HepG2 (cell line): ENCODE measurements at regions not wholly inside any gene's neighbourhood (a gene's known extent, or its start where the extent isn't known, plus 50 kb on each side); places are given as distances from the start of the nearest gene placed in this dataset.

Experiments
- ATAC-seq: fragments of 200-7000 bp; cut with Tn5 transposase; 3 replicates; pipeline ENCODE4 v1.9.1; 2020; ENCODE audit warnings: mild to moderate bottlenecking, moderate library complexity
- BruUV-seq: library from RNA; stranded (reverse); fragments of 400-500 nt; replicated peaks from 2 replicates; lab custom pipeline; 2021; lab: Mats Ljungman, UMichigan
- CTCF ChIA-PET: fragments of 300-600 bp; formaldehyde crosslinking; extraction: SDS; loops from one replicate; lab custom pipeline; 2021; ENCODE audit warnings: low total read pairs, inconsistent platforms, low intra/inter-chr PET ratio; lab: Yijun Ruan, JAX
- POLR2A ChIA-PET: fragments of 350-600 bp; sonication (Branson Sonifier 250); formaldehyde crosslinking; loops from one replicate; lab custom pipeline; 2020; ENCODE audit warnings: antibody characterized with exemption, inconsistent platforms; lab: Yijun Ruan, JAX
- DNase-seq: peaks from one replicate; pipeline ENCODE4 v3.0.0-alpha.2; 2015; ENCODE audit warnings: low spot score
- FAIRE-seq: peaks from 3 replicates; lab custom pipeline; 2011; peaks lifted over from hg19 to GRCh38; lab: Jason Lieb, UNC
- H2AFZ ChIP-seq: one replicate; pipeline ENCODE4 v1.6.1; 2011; ENCODE audit warnings: low read length, inconsistent platforms
- H3K27ac ChIP-seq: fragments of 300-600 bp; 3 replicates; pipeline ENCODE4 v1.8.0; 2011; ENCODE audit warnings: mixed run types, mild to moderate bottlenecking, mixed read lengths, low read length, inconsistent platforms; ENCODE audit not compliant: insufficient read depth; ENCODE audit errors: extremely low read length
- H3K27me3 ChIP-seq, 2 experiments: fragments of 200-600 bp in 1 of 2; 2 replicates in 1 of 2; 3 replicates in 1 of 2; pipeline versions ENCODE4 v1.6.0 to v1.8.0; 2011; ENCODE audit warnings: low read length in 2 of 2, mild to moderate bottlenecking in 2 of 2, moderate library complexity in 2 of 2, inconsistent platforms in 1 of 2; ENCODE audit not compliant: insufficient read depth in 2 of 2, control insufficient read depth in 1 of 2
- H3K36me3 ChIP-seq, 2 experiments: fragments of 200-600 bp in 1 of 2; replicated peaks in 1 of 2; 2 replicates in 1 of 2; 3 replicates in 1 of 2; pipeline versions ENCODE4 v1.5.1 to v1.8.0; 2011; ENCODE audit warnings: low read length in 2 of 2, inconsistent platforms in 1 of 2; ENCODE audit not compliant: insufficient read depth in 2 of 2, control insufficient read depth in 1 of 2
- H3K4me1 ChIP-seq: 2 replicates; pipeline ENCODE4 v1.5.1; 2012; ENCODE audit warnings: low read length, inconsistent platforms; ENCODE audit not compliant: insufficient read depth
- H3K4me2 ChIP-seq: 2 replicates; pipeline ENCODE4 v1.6.0; 2011; ENCODE audit warnings: low read depth, low read length, inconsistent platforms
- H3K4me3 ChIP-seq, 3 experiments: fragments of 200-600 bp in 1 of 3; sonication (generic), shearing (Covaris generic) in 1 of 3; replicated peaks in 1 of 3; 2 replicates each; pipeline ENCODE4 v1.5.1; 2011 to 2016; ENCODE audit warnings: low read length in 3 of 3, inconsistent platforms in 2 of 3, low read depth in 2 of 3, mild to moderate bottlenecking in 2 of 3, control low read depth in 1 of 3, mixed read lengths in 1 of 3; ENCODE audit not compliant: insufficient read depth in 1 of 3
- H3K79me2 ChIP-seq: one replicate; pipeline ENCODE4 v1.6.1; 2011; ENCODE audit warnings: low read length, inconsistent platforms; ENCODE audit not compliant: insufficient read depth
- H3K9ac ChIP-seq: 2 replicates; pipeline ENCODE4 v1.6.0; 2011; ENCODE audit warnings: mild to moderate bottlenecking, low read depth, low read length, inconsistent platforms; ENCODE audit not compliant: insufficient read depth
- H3K9me3 ChIP-seq: 2 replicates; pipeline ENCODE4 v1.5.1; 2012; ENCODE audit warnings: mild to moderate bottlenecking, low read length
- H4K20me1 ChIP-seq: 2 replicates; pipeline ENCODE4 v1.6.0; 2011; ENCODE audit warnings: inconsistent platforms, mild to moderate bottlenecking, low read length, moderate library complexity; ENCODE audit not compliant: insufficient read depth
- DNMT3B ChIP-seq: conservative IDR thresholded peaks from 2 replicates; pipeline ENCODE4 v1.6.1; 2016; ENCODE audit warnings: missing biosample characterization, control low read depth
- SMARCE1 ChIP-seq: fragments of 450-650 bp; IDR thresholded peaks from 2 replicates; pipeline ENCODE4 v1.6.1; 2017; ENCODE audit warnings: borderline replicate concordance
- SNAPC4 ChIP-seq: sonication (generic); formaldehyde crosslinking; IDR thresholded peaks from 2 replicates; pipeline ENCODE4 v1.4.0; 2020; ENCODE audit warnings: mild to moderate bottlenecking, missing genetic modification reagents
- STAT6 ChIP-seq: sonication (generic); formaldehyde crosslinking; IDR thresholded peaks from 2 replicates; pipeline ENCODE4 v1.4.0; 2020; ENCODE audit warnings: missing genetic modification reagents, mild to moderate bottlenecking, borderline replicate concordance
- YEATS4 ChIP-seq: sonication (generic); formaldehyde crosslinking; IDR thresholded peaks from 2 replicates; pipeline ENCODE4 v1.4.0; 2020; ENCODE audit warnings: missing genetic modification reagents, borderline replicate concordance
- ZBTB10 ChIP-seq: sonication (generic); formaldehyde crosslinking; IDR thresholded peaks from 2 replicates; pipeline ENCODE4 v1.4.0; 2020; ENCODE audit warnings: missing genetic modification reagents, borderline replicate concordance
- ZNF232 ChIP-seq: sonication (generic); formaldehyde crosslinking; IDR thresholded peaks from 2 replicates; pipeline ENCODE4 v1.4.0; 2020; ENCODE audit warnings: missing genetic modification reagents, borderline replicate concordance
- ZNF75D ChIP-seq: sonication (generic); formaldehyde crosslinking; IDR thresholded peaks from 2 replicates; pipeline ENCODE4 v1.8.1; 2023; ENCODE audit warnings: missing genetic modification reagents, mild to moderate bottlenecking, borderline replicate concordance
- ZNF839 ChIP-seq: sonication (generic); formaldehyde crosslinking; IDR thresholded peaks from 2 replicates; pipeline ENCODE4 v1.4.0; 2020; ENCODE audit warnings: missing genetic modification reagents, mild to moderate bottlenecking, borderline replicate concordance
- WGBS: methylation state at CpG from one replicate; pipeline ENCODE4 v1.1.6; 2017; ENCODE audit warnings: low lambda C conversion rate; 5-methylcytosine and 5-hydroxymethylcytosine counted together
- in situ Hi-C: cut with HindIII; loops from 2 replicates; pipeline ENCODE4 v1.10.0; 2017; ENCODE audit warnings: low pct_unique_long_range_greater_than_20kb; ENCODE audit not compliant: extremely low pct_ligation_motif_present
- intact Hi-C: fragments of 100-400 bp; cut with micrococcal nuclease; formaldehyde crosslinking; loops from one replicate; pipeline ENCODE4 v1.10.0; 2022; ENCODE audit not compliant: unreplicated experiment
- TF ChIP-seq, protein P1 (sequence below): sonication (generic); formaldehyde crosslinking; IDR thresholded peaks from 2 replicates; pipeline ENCODE4 v1.5.1; 2020; ENCODE audit warnings: missing genetic modification reagents, mild to moderate bottlenecking, borderline replicate concordance

GRCh38 chr3:157958457-157958856 lies 147.8 kb downstream of the SHOX2 start (continued):
- TF ChIP-seq SNAPC4 (CRISPR knock-in tag), result no peak
- TF ChIP-seq ZBTB10, result no peak
- TF ChIP-seq ZNF75D (CRISPR knock-in tag), result no peak
- TF ChIP-seq ZNF232 (CRISPR knock-in tag), result no peak
- TF ChIP-seq ZNF839, result no peak

- Histone ChIP-seq H3K4me2 (no peak overlapping the region), H3K9ac (no peak overlapping the region), H3K79me2 (no peaks in the 10 kb centered on the region), H3K4me1 (no peaks in the 10 kb centered on the region), H3K27me3 (peaks cover 0 to 3% of the 10 kb centered on the region in 2 experiments; a peak in 1 of 5 replicates), H4K20me1 (no peaks in the 10 kb centered on the region), H3K27ac (no peak overlapping the region), H3K36me3 (no peaks in the 10 kb centered on the region), H3K4me3 (no peak overlapping the region), H3K9me3 (no peaks in the 10 kb centered on the region), H2AFZ (no peak overlapping the region)
- ATAC-seq (no peak), DNase-seq (no peak), FAIRE-seq (no peak)
- in situ Hi-C loops (no loop called here), intact Hi-C loops (no loop called here)
- BruUV-seq, result no TSS peak
- ChIA-PET CTCF (no interaction called here), POLR2A (no interaction called here)
- WGBS, result 5% methylated on average over 4 of the region's 4 CpGs
- TF ChIP-seq, protein P1, sequence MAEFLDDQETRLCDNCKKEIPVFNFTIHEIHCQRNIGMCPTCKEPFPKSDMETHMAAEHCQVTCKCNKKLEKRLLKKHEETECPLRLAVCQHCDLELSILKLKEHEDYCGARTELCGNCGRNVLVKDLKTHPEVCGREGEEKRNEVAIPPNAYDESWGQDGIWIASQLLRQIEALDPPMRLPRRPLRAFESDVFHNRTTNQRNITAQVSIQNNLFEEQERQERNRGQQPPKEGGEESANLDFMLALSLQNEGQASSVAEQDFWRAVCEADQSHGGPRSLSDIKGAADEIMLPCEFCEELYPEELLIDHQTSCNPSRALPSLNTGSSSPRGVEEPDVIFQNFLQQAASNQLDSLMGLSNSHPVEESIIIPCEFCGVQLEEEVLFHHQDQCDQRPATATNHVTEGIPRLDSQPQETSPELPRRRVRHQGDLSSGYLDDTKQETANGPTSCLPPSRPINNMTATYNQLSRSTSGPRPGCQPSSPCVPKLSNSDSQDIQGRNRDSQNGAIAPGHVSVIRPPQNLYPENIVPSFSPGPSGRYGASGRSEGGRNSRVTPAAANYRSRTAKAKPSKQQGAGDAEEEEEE (CRISPR knock-in tag), result no peak
- TF ChIP-seq DNMT3B (CRISPR knock-in tag) (no peak), STAT6 (CRISPR knock-in tag) (no peak), SMARCE1 (no peak), YEATS4 (no peak)
Measured at GRCh38 chr3:157956850-157957249, 149.4 kb downstream of the SHOX2 start.
